CD14-positive monocyte (primary cell): ENCODE measurements at regions not wholly inside any gene's neighbourhood (a gene's known extent, or its start where the extent isn't known, plus 50 kb on each side); places are given as distances from the start of the nearest gene placed in this dataset.

Experiments used
- DNase-seq, 3 donors: peaks; one replicate each; pipeline ENCODE4 v3.0.0-alpha.2; 2011 to 2022
- H2AFZ ChIP-seq: 2 replicates; pipeline ENCODE4 v1.6.0; 2012; ENCODE audit warnings: mild to moderate bottlenecking, low read depth, low read length, inconsistent platforms; ENCODE audit not compliant: insufficient read depth, poor library complexity, severe bottlenecking
- H3K27ac ChIP-seq, 2 donors: 1 replicate in 1 of 2; 2 replicates in 1 of 2; pipeline ENCODE4 v1.5.1; 2012 to 2013; ENCODE audit warnings: low read length in 2 of 2, control low read depth in 1 of 2, inconsistent platforms in 1 of 2, low read depth in 1 of 2, mild to moderate bottlenecking in 1 of 2
- H3K27me3 ChIP-seq, 2 donors: one replicate each; pipeline versions ENCODE4 v1.6.0 to v1.6.1; 2011 to 2013; ENCODE audit warnings: low read length in 2 of 2; ENCODE audit not compliant: control insufficient read depth in 2 of 2, insufficient read depth in 2 of 2
- H3K36me3 ChIP-seq, 2 donors: replicated peaks in 1 of 2; 1 replicate in 1 of 2; 2 replicates in 1 of 2; pipeline versions ENCODE4 v1.5.1 to v1.6.1; 2012 to 2013; ENCODE audit warnings: low read length in 2 of 2, control low read depth in 1 of 2, inconsistent platforms in 1 of 2, mild to moderate bottlenecking in 1 of 2; ENCODE audit not compliant: insufficient read depth in 2 of 2, control insufficient read depth in 1 of 2
- H3K4me1 ChIP-seq, 2 donors: 1 replicate in 1 of 2; 2 replicates in 1 of 2; pipeline versions ENCODE4 v1.5.1 to v1.6.1; 2012 to 2013; ENCODE audit warnings: low read length in 2 of 2, control low read depth in 1 of 2, inconsistent platforms in 1 of 2, mild to moderate bottlenecking in 1 of 2, moderate library complexity in 1 of 2; ENCODE audit not compliant: insufficient read depth in 2 of 2, control insufficient read depth in 1 of 2
- H3K4me2 ChIP-seq: replicated peaks from 2 replicates; pipeline ENCODE3; 2012; ENCODE audit warnings: low read length, moderate library complexity, mild to moderate bottlenecking; ENCODE audit not compliant: poor library complexity, severe bottlenecking; ENCODE audit errors: extremely low read depth
- H3K4me3 ChIP-seq, 3 experiments: fragments of 200-600 bp in 1 of 3; sonication (generic) in 1 of 3; replicated peaks in 1 of 3; 1 replicate in 2 of 3; 2 replicates in 1 of 3; pipeline ENCODE4 v1.5.1; 2011 to 2013; ENCODE audit warnings: low read length in 3 of 3, mild to moderate bottlenecking in 3 of 3, control low read depth in 2 of 3, low read depth in 2 of 3, inconsistent platforms in 1 of 3, moderate library complexity in 1 of 3
- H3K79me2 ChIP-seq: 2 replicates; pipeline ENCODE4 v1.6.0; 2012; ENCODE audit warnings: mild to moderate bottlenecking, control low read depth, inconsistent platforms, low read length, moderate library complexity; ENCODE audit not compliant: insufficient read depth
- H3K9ac ChIP-seq: 2 replicates; pipeline ENCODE4 v1.6.0; 2017; ENCODE audit warnings: low read length, mild to moderate bottlenecking; ENCODE audit not compliant: insufficient read depth, poor library complexity, severe bottlenecking
- H3K9me3 ChIP-seq, 2 donors: replicated peaks in 1 of 2; 1 replicate in 1 of 2; 2 replicates in 1 of 2; pipeline versions ENCODE4 v1.5.1 to v1.6.1; 2012 to 2013; ENCODE audit warnings: low read length in 2 of 2, control low read depth in 1 of 2; ENCODE audit not compliant: control insufficient read depth in 1 of 2, insufficient read depth in 1 of 2
- H4K20me1 ChIP-seq: 2 replicates; pipeline ENCODE4 v1.6.0; 2012; ENCODE audit warnings: mild to moderate bottlenecking, low read length, control low read depth, moderate library complexity; ENCODE audit not compliant: insufficient read depth
- H3K27ac Mint-ChIP-seq, 7 donors: one replicate each; pipeline ENCODE4 v1.8.0; 2020; ENCODE audit warnings: mild to moderate bottlenecking in 7 of 7, mixed read lengths in 7 of 7, moderate library complexity in 6 of 7, inconsistent platforms in 2 of 7
- H3K27me3 Mint-ChIP-seq, 3 donors: one replicate each; pipeline ENCODE4 v1.8.0; 2021 to 2022; ENCODE audit warnings: low read depth in 3 of 3, mild to moderate bottlenecking in 3 of 3, mixed read lengths in 3 of 3, moderate library complexity in 3 of 3, inconsistent platforms in 1 of 3
- H3K36me3 Mint-ChIP-seq, 2 donors: one replicate each; pipeline ENCODE4 v1.8.0; 2020; ENCODE audit warnings: mixed read lengths in 2 of 2, inconsistent platforms in 1 of 2, mild to moderate bottlenecking in 1 of 2
- H3K4me1 Mint-ChIP-seq: one replicate; pipeline ENCODE4 v1.8.0; 2020; ENCODE audit warnings: mild to moderate bottlenecking, mixed read lengths
- H3K4me3 Mint-ChIP-seq, 2 donors: one replicate each; pipeline ENCODE4 v1.8.0; 2020; ENCODE audit warnings: mild to moderate bottlenecking in 2 of 2, mixed read lengths in 2 of 2, moderate library complexity in 1 of 2
- H3K9me3 Mint-ChIP-seq, 7 donors: one replicate each; pipeline ENCODE4 v1.8.0; 2020 to 2022; ENCODE audit warnings: mixed read lengths in 7 of 7, mild to moderate bottlenecking in 6 of 7, moderate library complexity in 6 of 7, inconsistent platforms in 2 of 7
- CTCF ChIP-seq: fragments of 200-600 bp; IDR thresholded peaks from one replicate; pipeline ENCODE4 v1.8.0; 2022; ENCODE audit warnings: antibody characterized with exemption, mild to moderate bottlenecking
- WGBS: methylation state at CpG from one replicate; pipeline ENCODE4 v1.1.5; 2013; ENCODE audit warnings: missing lambda C conversion rate; ENCODE audit not compliant: insufficient coverage; 5-methylcytosine and 5-hydroxymethylcytosine counted together
- intact Hi-C, 2 donors: fragments of 100-400 bp; cut with micrococcal nuclease; formaldehyde crosslinking; loops; one replicate each; pipeline versions ENCODE4 v1.15.0 to v1.15.1; 2023

GRCh38 chr4:103887191-103887590 is 167.4 kb upstream of the TACR3 start:
- Histone ChIP-seq H3K27ac (no peak overlapping the region), H2AFZ (no peak overlapping the region), H3K27me3 (no peaks in the 10 kb centered on the region), H3K9me3 (no peaks in the 10 kb centered on the region), H3K36me3 (no peaks in the 10 kb centered on the region), H3K9ac (no peak overlapping the region), H3K4me1 (no peaks in the 10 kb centered on the region), H4K20me1 (no peaks in the 10 kb centered on the region), H3K4me2 (no peak overlapping the region), H3K79me2 (no peaks in the 10 kb centered on the region), H3K4me3 (no peak overlapping the region)
- H3K27ac Mint-ChIP-seq, result no peak overlapping the region
- no peak for DNase-seq
- TF ChIP-seq CTCF, result no peak
- no peaks in the 10 kb centered on the region for H3K27me3 Mint-ChIP-seq
- no CpG with 5 or more reads among the region's 1 CpG for WGBS
- H3K36me3 Mint-ChIP-seq, result no peaks in the 10 kb centered on the region
- no peak overlapping the region for H3K4me3 Mint-ChIP-seq
- H3K9me3 Mint-ChIP-seq, result peaks cover 0 to 2% (median 0%) of the 10 kb centered on the region in 7 donors
- intact Hi-C loops, result no loop called here
- H3K4me1 Mint-ChIP-seq, result no peaks in the 10 kb centered on the region

GRCh38 chr4:103885152-103885551 is 165.4 kb upstream of the TACR3 start:
- Mint-ChIP-seq H3K4me1 (no peaks in the 10 kb centered on the region), H3K27ac (no peak overlapping the region), H3K4me3 (no peak overlapping the region), H3K27me3 (no peaks in the 10 kb centered on the region), H3K9me3 (peaks cover 0 to 2% (median 0%) of the 10 kb centered on the region in 7 donors), H3K36me3 (no peaks in the 10 kb centered on the region)
- no peak for TF ChIP-seq CTCF
- WGBS, result no CpG with 5 or more reads among the region's 3 CpGs
- H3K27me3 ChIP-seq, result no peaks in the 10 kb centered on the region
- no peak overlapping the region for H3K27ac ChIP-seq
- H3K9ac ChIP-seq, result no peak overlapping the region
- H3K4me1 ChIP-seq, result no peaks in the 10 kb centered on the region
- H3K4me2 ChIP-seq, result no peak overlapping the region
- no peak for DNase-seq
- no peak overlapping the region for H2AFZ ChIP-seq
- no peaks in the 10 kb centered on the region for H3K9me3 ChIP-seq
- no peak overlapping the region for H3K4me3 ChIP-seq
- no peaks in the 10 kb centered on the region for H3K36me3 ChIP-seq
- intact Hi-C loops, result no loop called here
- no peaks in the 10 kb centered on the region for H4K20me1 ChIP-seq
- H3K79me2 ChIP-seq, result no peaks in the 10 kb centered on the region
